Vagina (tissue), 2 donors: ENCODE measurements at regions not wholly inside any gene's neighbourhood (a gene's known extent, or its start where the extent isn't known, plus 50 kb on each side); places are given as distances from the start of the nearest gene placed in this dataset.

Experiments used
- DNase-seq, 2 donors: peaks; one replicate each; pipeline ENCODE4 v3.0.0-alpha.2; 2017; ENCODE audit errors: extremely low spot score in 2 of 2
- H3K27ac ChIP-seq: fragments of 200-600 bp; sonication (generic); one replicate; pipeline ENCODE4 v1.5.1; 2019
- H3K27me3 ChIP-seq: fragments of 200-600 bp; sonication (generic); one replicate; pipeline ENCODE4 v1.5.1; 2019
- H3K36me3 ChIP-seq, 2 donors: fragments of 200-600 bp; sonication (generic); one replicate each; pipeline ENCODE4 v1.5.1; 2017 to 2019
- H3K4me1 ChIP-seq: fragments of 200-600 bp; sonication (generic); one replicate; pipeline ENCODE4 v1.5.1; 2019
- H3K4me3 ChIP-seq, 2 donors: fragments of 200-600 bp; sonication (generic); 1 replicate in 1 of 2; 2 replicates in 1 of 2; pipeline ENCODE4 v1.5.1; 2016 to 2019
- H3K9me3 ChIP-seq: fragments of 200-600 bp; sonication (generic); one replicate; pipeline ENCODE4 v1.5.1; 2019
- POLR2A ChIP-seq, 2 donors: fragments of 450-650 bp; IDR thresholded peaks; one replicate each; pipeline ENCODE4 v1.6.1; 2017; ENCODE audit warnings: antibody characterized with exemption in 2 of 2, mild to moderate bottlenecking in 2 of 2, moderate library complexity in 2 of 2
- POLR2AphosphoS5 ChIP-seq, 2 donors: sonication (generic); formaldehyde crosslinking; IDR thresholded peaks; one replicate each; pipeline ENCODE4 v1.9.0; 2017; ENCODE audit warnings: antibody characterized with exemption in 2 of 2, mild to moderate bottlenecking in 2 of 2, low read depth in 1 of 2; ENCODE audit not compliant: insufficient read depth in 1 of 2
- intact Hi-C: fragments of 100-400 bp; cut with DNase I; formaldehyde crosslinking; loops from one replicate; pipeline ENCODE4 v1.15.1; 2023
- TF ChIP-seq, protein P1 (sequence below), 3 experiments: fragments of 450-650 bp in 2 of 3; fragments of 200-600 bp in 1 of 3; sonication (generic) in 1 of 3; IDR thresholded peaks; one replicate each; pipeline ENCODE4 v1.5.1; 2017 to 2019; ENCODE audit warnings: antibody characterized with exemption in 3 of 3, mild to moderate bottlenecking in 2 of 3, moderate library complexity in 2 of 3

GRCh38 chr7:34454381-34454780 lies 203.6 kb upstream of the NPSR1 start:
- no peak overlapping the region for H3K27ac ChIP-seq
- no peaks in the 10 kb centered on the region for H3K4me1 ChIP-seq
- TF ChIP-seq POLR2A (IDR thresholded peaks at IDR 0.05), result no peak
- TF ChIP-seq POLR2AphosphoS5 (IDR thresholded peaks at IDR 0.05; ENCODE audit: insufficient read depth in 1 of 2, low read depth in 1 of 2), result no peak
- TF ChIP-seq, protein P1, sequence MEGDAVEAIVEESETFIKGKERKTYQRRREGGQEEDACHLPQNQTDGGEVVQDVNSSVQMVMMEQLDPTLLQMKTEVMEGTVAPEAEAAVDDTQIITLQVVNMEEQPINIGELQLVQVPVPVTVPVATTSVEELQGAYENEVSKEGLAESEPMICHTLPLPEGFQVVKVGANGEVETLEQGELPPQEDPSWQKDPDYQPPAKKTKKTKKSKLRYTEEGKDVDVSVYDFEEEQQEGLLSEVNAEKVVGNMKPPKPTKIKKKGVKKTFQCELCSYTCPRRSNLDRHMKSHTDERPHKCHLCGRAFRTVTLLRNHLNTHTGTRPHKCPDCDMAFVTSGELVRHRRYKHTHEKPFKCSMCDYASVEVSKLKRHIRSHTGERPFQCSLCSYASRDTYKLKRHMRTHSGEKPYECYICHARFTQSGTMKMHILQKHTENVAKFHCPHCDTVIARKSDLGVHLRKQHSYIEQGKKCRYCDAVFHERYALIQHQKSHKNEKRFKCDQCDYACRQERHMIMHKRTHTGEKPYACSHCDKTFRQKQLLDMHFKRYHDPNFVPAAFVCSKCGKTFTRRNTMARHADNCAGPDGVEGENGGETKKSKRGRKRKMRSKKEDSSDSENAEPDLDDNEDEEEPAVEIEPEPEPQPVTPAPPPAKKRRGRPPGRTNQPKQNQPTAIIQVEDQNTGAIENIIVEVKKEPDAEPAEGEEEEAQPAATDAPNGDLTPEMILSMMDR (IDR thresholded peaks at IDR 0.05), result no peak
- no peaks in the 10 kb centered on the region for H3K36me3 ChIP-seq
- intact Hi-C loops, result no loop called here
- no peak overlapping the region for H3K4me3 ChIP-seq
- no peaks in the 10 kb centered on the region for H3K27me3 ChIP-seq
- no peaks in the 10 kb centered on the region for H3K9me3 ChIP-seq
- no peak for DNase-seq

DNA sequence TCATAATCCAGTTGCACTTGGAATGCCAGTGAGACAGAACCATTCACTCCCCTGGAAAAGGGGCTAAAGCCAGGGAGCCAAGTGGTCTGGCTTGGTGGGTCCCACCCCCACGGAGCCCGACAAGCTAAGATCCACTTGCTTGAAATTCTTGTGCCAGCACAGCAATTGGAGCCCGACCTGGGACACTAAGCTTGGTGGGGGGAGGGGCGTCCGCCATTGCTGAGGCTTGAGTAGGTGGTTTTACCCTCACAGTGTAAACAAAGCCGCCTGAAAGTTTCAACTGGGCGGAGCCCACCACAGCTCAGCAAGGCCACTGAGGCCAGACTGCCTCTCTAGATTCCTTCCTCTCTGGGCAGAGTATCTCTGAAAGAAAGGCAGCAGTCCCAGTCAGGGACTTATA lies 200.7 kb upstream of the NPSR1 start:
- H3K27me3 ChIP-seq, result no peaks in the 10 kb centered on the region
- H3K4me1 ChIP-seq, result no peaks in the 10 kb centered on the region
- no peak overlapping the region for H3K27ac ChIP-seq
- TF ChIP-seq POLR2A (IDR thresholded peaks at IDR 0.05) (no peak), POLR2AphosphoS5 (IDR thresholded peaks at IDR 0.05; ENCODE audit: insufficient read depth in 1 of 2, low read depth in 1 of 2) (no peak)
- TF ChIP-seq, protein P1 (IDR thresholded peaks at IDR 0.05), result no peak
- no peaks in the 10 kb centered on the region for H3K9me3 ChIP-seq
- no peaks in the 10 kb centered on the region for H3K36me3 ChIP-seq
- intact Hi-C loops, result no loop called here
- DNase-seq, result no peak
- H3K4me3 ChIP-seq, result no peak overlapping the region

DNA sequence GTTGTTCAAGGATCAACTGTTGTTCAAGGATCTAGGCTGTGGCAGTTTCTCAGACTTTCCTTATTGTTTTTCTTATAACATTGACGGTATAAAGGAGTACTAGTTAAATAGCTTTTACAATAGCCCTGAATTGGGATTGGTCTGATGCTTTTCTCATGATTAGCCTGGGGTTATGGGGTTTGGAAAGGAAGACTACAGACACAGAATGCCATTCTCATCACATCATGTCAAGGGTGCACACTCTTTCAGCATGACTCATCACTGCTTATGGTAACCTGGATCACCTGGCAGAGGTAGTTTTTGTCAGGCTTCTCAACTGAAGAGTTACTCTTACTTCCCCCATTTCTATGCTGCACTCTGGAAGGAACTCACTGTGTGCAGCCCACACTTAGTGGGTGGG lies 194.2 kb upstream of the NPSR1 start:
- Histone ChIP-seq H3K27me3 (no peaks in the 10 kb centered on the region), H3K36me3 (no peaks in the 10 kb centered on the region), H3K27ac (no peak overlapping the region), H3K9me3 (no peaks in the 10 kb centered on the region), H3K4me1 (no peaks in the 10 kb centered on the region), H3K4me3 (no peak overlapping the region)
- TF ChIP-seq, protein P1 (IDR thresholded peaks at IDR 0.05), result no peak
- TF ChIP-seq POLR2AphosphoS5 (IDR thresholded peaks at IDR 0.05; ENCODE audit: insufficient read depth in 1 of 2, low read depth in 1 of 2) (no peak), POLR2A (IDR thresholded peaks at IDR 0.05) (no peak)
- intact Hi-C loops, result no loop called here
- no peak for DNase-seq

- DNase-seq, result no peak
- H3K4me1 ChIP-seq, result no peaks in the 10 kb centered on the region
- no peaks in the 10 kb centered on the region for H3K9me3 ChIP-seq
- H3K36me3 ChIP-seq, result no peaks in the 10 kb centered on the region
- H3K27me3 ChIP-seq, result no peaks in the 10 kb centered on the region
- no peak for TF ChIP-seq POLR2A (IDR thresholded peaks at IDR 0.05)
- H3K27ac ChIP-seq, result no peak overlapping the region
- intact Hi-C loops, result no loop called here
- no peak overlapping the region for H3K4me3 ChIP-seq
Measured at GRCh38 chr7:34471844-34472243, 186.2 kb upstream of the NPSR1 start.

DNA sequence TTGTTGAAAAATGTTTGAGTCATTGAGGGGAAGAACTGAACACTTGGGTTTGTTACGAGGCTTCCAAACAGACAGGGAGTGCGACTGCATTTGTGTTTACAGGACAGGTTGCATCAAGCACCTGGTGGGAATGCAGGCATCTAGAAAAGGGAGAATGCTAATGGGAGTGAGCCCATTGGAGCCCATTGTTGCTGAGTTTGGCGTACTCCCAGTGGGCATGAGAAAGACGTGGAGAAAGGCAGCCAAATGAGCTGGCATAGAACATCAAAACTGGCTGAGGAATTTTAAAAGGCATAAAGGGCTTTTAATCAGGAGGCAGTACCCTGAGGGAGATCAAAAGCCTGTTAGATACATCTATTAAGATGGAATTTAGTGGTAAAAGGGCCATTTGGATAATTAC lies 171.6 kb upstream of the NPSR1 start:
- no peaks in the 10 kb centered on the region for H3K36me3 ChIP-seq
- no peaks in the 10 kb centered on the region for H3K27me3 ChIP-seq
- intact Hi-C loops, result no loop called here
- H3K27ac ChIP-seq, result no peak overlapping the region
- TF ChIP-seq, protein P1 (IDR thresholded peaks at IDR 0.05), result no peak
- TF ChIP-seq POLR2AphosphoS5 (IDR thresholded peaks at IDR 0.05; ENCODE audit: insufficient read depth in 1 of 2, low read depth in 1 of 2) (no peak), POLR2A (IDR thresholded peaks at IDR 0.05) (no peak)
- DNase-seq, result no peak
- H3K4me3 ChIP-seq, result no peak overlapping the region
- H3K9me3 ChIP-seq, result no peaks in the 10 kb centered on the region
- no peaks in the 10 kb centered on the region for H3K4me1 ChIP-seq
